ENCODE measurements at regions not wholly inside any gene's neighbourhood (a gene's known extent, or its start where the extent isn't known, plus 50 kb on each side); places are given as distances from the start of the nearest gene placed in this dataset.

DNA sequence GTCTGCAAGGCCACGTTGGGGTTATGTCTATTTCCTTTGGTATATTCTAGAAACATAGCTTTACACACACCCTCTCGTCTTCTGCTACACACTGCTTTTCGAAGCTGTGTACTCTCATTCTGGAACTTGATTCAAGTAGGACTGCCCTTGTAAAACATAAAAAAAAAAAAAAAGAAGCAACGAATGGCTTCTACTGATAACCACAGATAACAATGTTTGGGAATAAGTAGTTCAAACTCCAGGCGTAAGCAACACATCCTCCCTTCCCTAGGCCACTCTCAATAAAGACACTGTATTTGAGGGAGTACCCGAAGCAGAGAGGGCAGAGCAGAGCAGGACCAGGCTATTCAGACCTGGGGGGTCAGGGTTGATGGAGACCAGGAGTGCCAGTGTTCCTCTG, 496.7 kb downstream of the MATN1 start:
- H3K9me2 ChIP-seq (replicated peaks; ENCODE audit: control insufficient read depth, low read length) = no peaks in the 10 kb centered on the region
- TF ChIP-seq EZH2phosphoT487 (IDR thresholded peaks at IDR 0.05; ENCODE audit: borderline replicate concordance, low read length) (no peak), CTCF (IDR thresholded peaks at IDR 0.05; ENCODE audit: low read depth, low read length, poor library complexity, severe bottlenecking) (no peak)
- H3K9me3 ChIP-seq (ENCODE audit: control insufficient read depth, insufficient read depth, low read length) = no peaks in the 10 kb centered on the region
- no peak overlapping the region for H3K4me2 ChIP-seq (ENCODE audit: low read length)
- H3F3A ChIP-seq (ENCODE audit: control insufficient read depth, insufficient read depth) = no peaks in the 10 kb centered on the region
- no peak overlapping the region for H3K4me3 ChIP-seq (ENCODE audit: low read length)
- no peaks in the 10 kb centered on the region for H3K4me1 ChIP-seq (ENCODE audit: control insufficient read depth, low read length)
- no peaks in the 10 kb centered on the region for H3K79me2 ChIP-seq (ENCODE audit: control insufficient read depth, low read length)
- H3K27ac ChIP-seq (ENCODE audit: low read depth, low read length) = no peak overlapping the region
- H3K27me3 ChIP-seq (ENCODE audit: control insufficient read depth, low read length) = no peaks in the 10 kb centered on the region
- no peaks in the 10 kb centered on the region for H3K36me3 ChIP-seq (ENCODE audit: control insufficient read depth, low read length)
- H4K20me1 ChIP-seq (ENCODE audit: control insufficient read depth, insufficient read depth, low read depth, low read length) = no peaks in the 10 kb centered on the region

GRCh38 chr1:30225357-30225756, 498.0 kb downstream of the MATN1 start:
- no peak for TF ChIP-seq CTCF (IDR thresholded peaks at IDR 0.05; ENCODE audit: low read depth, low read length, poor library complexity, severe bottlenecking)
- no peak for TF ChIP-seq EZH2phosphoT487 (IDR thresholded peaks at IDR 0.05; ENCODE audit: borderline replicate concordance, low read length)
- H3K27me3 ChIP-seq (ENCODE audit: control insufficient read depth, low read length) = no peaks in the 10 kb centered on the region
- H3K36me3 ChIP-seq (ENCODE audit: control insufficient read depth, low read length) = no peaks in the 10 kb centered on the region
- H3K27ac ChIP-seq (ENCODE audit: low read depth, low read length) = no peak overlapping the region
- no peak overlapping the region for H3K4me2 ChIP-seq (ENCODE audit: low read length)
- no peaks in the 10 kb centered on the region for H3K9me3 ChIP-seq (ENCODE audit: control insufficient read depth, insufficient read depth, low read length)
- H3F3A ChIP-seq (ENCODE audit: control insufficient read depth, insufficient read depth) = no peaks in the 10 kb centered on the region
- H3K9me2 ChIP-seq (replicated peaks; ENCODE audit: control insufficient read depth, low read length) = no peaks in the 10 kb centered on the region
- H3K4me3 ChIP-seq (ENCODE audit: low read length) = no peak overlapping the region
- no peaks in the 10 kb centered on the region for H3K79me2 ChIP-seq (ENCODE audit: control insufficient read depth, low read length)
- H3K4me1 ChIP-seq (ENCODE audit: control insufficient read depth, low read length) = no peaks in the 10 kb centered on the region
- H4K20me1 ChIP-seq (ENCODE audit: control insufficient read depth, insufficient read depth, low read depth, low read length) = no peaks in the 10 kb centered on the region

- H3K27me3 ChIP-seq (ENCODE audit: control insufficient read depth, low read length) = no peaks in the 10 kb centered on the region
- peaks cover 7% of the 10 kb centered on the region; the same call in 1 of the 2 replicates for H3K9me3 ChIP-seq (ENCODE audit: control insufficient read depth, insufficient read depth, low read length)
- H3K4me3 ChIP-seq (ENCODE audit: low read length) = no peak overlapping the region
- no peaks in the 10 kb centered on the region for H4K20me1 ChIP-seq (ENCODE audit: control insufficient read depth, insufficient read depth, low read depth, low read length)
- no peaks in the 10 kb centered on the region for H3K9me2 ChIP-seq (replicated peaks; ENCODE audit: control insufficient read depth, low read length)
- H3K4me2 ChIP-seq (ENCODE audit: low read length) = no peak overlapping the region
- H3K27ac ChIP-seq (ENCODE audit: low read depth, low read length) = no peak overlapping the region
- no peaks in the 10 kb centered on the region for H3K4me1 ChIP-seq (ENCODE audit: control insufficient read depth, low read length)
- no peaks in the 10 kb centered on the region for H3K36me3 ChIP-seq (ENCODE audit: control insufficient read depth, low read length)
- H3K79me2 ChIP-seq (ENCODE audit: control insufficient read depth, low read length) = no peaks in the 10 kb centered on the region
- TF ChIP-seq CTCF (IDR thresholded peaks at IDR 0.05; ENCODE audit: low read depth, low read length, poor library complexity, severe bottlenecking) (no peak), EZH2phosphoT487 (IDR thresholded peaks at IDR 0.05; ENCODE audit: borderline replicate concordance, low read length) (no peak)
- no peaks in the 10 kb centered on the region for H3F3A ChIP-seq (ENCODE audit: control insufficient read depth, insufficient read depth)
Observed at GRCh38 chr1:30219675-30220074, 503.7 kb downstream of the MATN1 start.

DNA sequence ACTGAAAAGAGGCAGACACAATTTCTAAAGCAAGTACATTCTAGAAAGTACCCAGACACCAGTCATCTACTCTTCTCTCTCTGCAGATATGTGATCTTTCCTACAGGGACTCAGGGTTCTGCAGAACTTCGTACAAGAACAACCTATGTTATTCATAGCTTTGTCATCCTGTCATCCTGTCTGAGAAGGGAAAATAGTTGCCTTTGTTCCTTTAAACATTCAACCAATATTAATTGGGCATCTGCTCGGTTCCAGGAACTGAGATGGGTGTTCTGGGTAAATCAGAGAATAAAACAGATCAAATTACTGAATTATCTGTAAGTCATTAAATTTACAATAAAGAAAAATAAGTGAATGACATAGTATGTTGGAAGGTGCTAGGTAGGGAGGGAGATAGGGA, 504.9 kb downstream of the MATN1 start:
- H3K9me2 ChIP-seq (replicated peaks; ENCODE audit: control insufficient read depth, low read length) = no peaks in the 10 kb centered on the region
- peaks cover 7% of the 10 kb centered on the region; the same call in 1 of the 2 replicates for H3K9me3 ChIP-seq (ENCODE audit: control insufficient read depth, insufficient read depth, low read length)
- no peak overlapping the region for H3K4me2 ChIP-seq (ENCODE audit: low read length)
- H3K4me1 ChIP-seq (ENCODE audit: control insufficient read depth, low read length) = no peaks in the 10 kb centered on the region
- H3F3A ChIP-seq (ENCODE audit: control insufficient read depth, insufficient read depth) = no peaks in the 10 kb centered on the region
- H3K79me2 ChIP-seq (ENCODE audit: control insufficient read depth, low read length) = no peaks in the 10 kb centered on the region
- H3K27ac ChIP-seq (ENCODE audit: low read depth, low read length) = no peak overlapping the region
- no peak for TF ChIP-seq CTCF (IDR thresholded peaks at IDR 0.05; ENCODE audit: low read depth, low read length, poor library complexity, severe bottlenecking)
- TF ChIP-seq EZH2phosphoT487 (IDR thresholded peaks at IDR 0.05; ENCODE audit: borderline replicate concordance, low read length) = no peak
- H3K27me3 ChIP-seq (ENCODE audit: control insufficient read depth, low read length) = no peaks in the 10 kb centered on the region
- H4K20me1 ChIP-seq (ENCODE audit: control insufficient read depth, insufficient read depth, low read depth, low read length) = no peaks in the 10 kb centered on the region
- H3K36me3 ChIP-seq (ENCODE audit: control insufficient read depth, low read length) = no peaks in the 10 kb centered on the region
- no peak overlapping the region for H3K4me3 ChIP-seq (ENCODE audit: low read length)
